Naive thymus-derived CD4-positive, alpha-beta T cell (primary cell): ENCODE measurements at regions not wholly inside any gene's neighbourhood (a gene's known extent, or its start where the extent isn't known, plus 50 kb on each side); places are given as distances from the start of the nearest gene placed in this dataset.

Experiments
- ATAC-seq: fragments of 150-1000 bp; cut with Tn5 transposase; 2 replicates; pipeline ENCODE4 v1.10.0; 2021; ENCODE audit warnings: mild to moderate bottlenecking, moderate library complexity
- CTCF ChIA-PET: fragments of 350-600 bp; sonication (Branson Sonifier 250); formaldehyde crosslinking; loops from one replicate; lab custom pipeline; 2021; ENCODE audit warnings: antibody characterized with exemption; lab: Charles Lee
- POLR2A ChIA-PET: fragments of 350-600 bp; sonication (Branson Sonifier 250); formaldehyde crosslinking; loops from one replicate; lab custom pipeline; 2021; ENCODE audit warnings: antibody characterized with exemption, inconsistent platforms; lab: Charles Lee
- DNase-seq, 9 donors: peaks; one replicate each; pipeline versions ENCODE4 v3.0.0 to v3.0.0-alpha.2; 2020 to 2022; ENCODE audit warnings: mixed read lengths in 1 of 9
- H3K27ac ChIP-seq: one replicate; pipeline ENCODE4 v1.7.0; 2013; ENCODE audit warnings: mild to moderate bottlenecking, low read depth, low read length, moderate library complexity
- H3K27me3 ChIP-seq, 2 donors: one replicate each; pipeline ENCODE4 v1.7.0; 2013; ENCODE audit warnings: low read length in 2 of 2, mild to moderate bottlenecking in 2 of 2, moderate library complexity in 2 of 2; ENCODE audit not compliant: control insufficient read depth in 2 of 2, insufficient read depth in 2 of 2
- H3K36me3 ChIP-seq, 3 experiments: 1 replicate in 2 of 3; 2 replicates in 1 of 3; pipeline ENCODE4 v1.7.0; 2013; ENCODE audit warnings: low read length in 3 of 3, mild to moderate bottlenecking in 3 of 3, moderate library complexity in 1 of 3; ENCODE audit not compliant: insufficient read depth in 3 of 3, control insufficient read depth in 2 of 3
- H3K4me1 ChIP-seq, 2 donors: one replicate each; pipeline ENCODE4 v1.7.0; 2013; ENCODE audit warnings: low read length in 2 of 2, mild to moderate bottlenecking in 2 of 2, moderate library complexity in 1 of 2; ENCODE audit not compliant: control insufficient read depth in 2 of 2, insufficient read depth in 2 of 2
- H3K4me3 ChIP-seq: 2 replicates; pipeline ENCODE4 v1.7.0; 2013; ENCODE audit warnings: mild to moderate bottlenecking, low read length
- H3K9me3 ChIP-seq, 3 experiments: 1 replicate in 2 of 3; 2 replicates in 1 of 3; pipeline ENCODE4 v1.7.0; 2013; ENCODE audit warnings: low read length in 3 of 3; ENCODE audit not compliant: control insufficient read depth in 2 of 3
- H3K27ac Mint-ChIP-seq, 9 donors: one replicate each; pipeline ENCODE4 v1.8.0; 2020 to 2022; ENCODE audit warnings: mixed read lengths in 9 of 9, mild to moderate bottlenecking in 8 of 9, moderate library complexity in 5 of 9, inconsistent platforms in 2 of 9
- H3K27me3 Mint-ChIP-seq, 5 donors: one replicate each; pipeline ENCODE4 v1.8.0; 2021 to 2022; ENCODE audit warnings: mixed read lengths in 5 of 5, mild to moderate bottlenecking in 1 of 5
- H3K36me3 Mint-ChIP-seq, 5 donors: one replicate each; pipeline ENCODE4 v1.8.0; 2020 to 2022; ENCODE audit warnings: mixed read lengths in 5 of 5, mild to moderate bottlenecking in 3 of 5, inconsistent platforms in 1 of 5
- H3K4me1 Mint-ChIP-seq, 7 donors: one replicate each; pipeline ENCODE4 v1.8.0; 2020 to 2022; ENCODE audit warnings: mixed read lengths in 7 of 7, mild to moderate bottlenecking in 3 of 7, inconsistent platforms in 1 of 7
- H3K4me3 Mint-ChIP-seq, 10 donors: one replicate each; pipeline ENCODE4 v1.8.0; 2020 to 2022; ENCODE audit warnings: mild to moderate bottlenecking in 10 of 10, mixed read lengths in 10 of 10, moderate library complexity in 6 of 10, inconsistent platforms in 2 of 10
- H3K9me3 Mint-ChIP-seq, 11 donors: one replicate each; pipeline ENCODE4 v1.8.0; 2020 to 2022; ENCODE audit warnings: mixed read lengths in 11 of 11, mild to moderate bottlenecking in 4 of 11, inconsistent platforms in 1 of 11, moderate library complexity in 1 of 11
- intact Hi-C, 2 donors: fragments of 100-400 bp; cut with micrococcal nuclease; formaldehyde crosslinking; loops; one replicate each; pipeline ENCODE4 v1.15.1; 2023

- no peak overlapping the region for H3K27ac Mint-ChIP-seq
These were observed 487.4 kb downstream of the HAO1 start for GRCh38 chr20:7452890-7453289.

GRCh38 chr20:7454047-7454446, 486.2 kb downstream of the HAO1 start:
- intact Hi-C loops = no loop called here
- Mint-ChIP-seq H3K36me3 (no peaks in the 10 kb centered on the region), H3K4me3 (no peak overlapping the region), H3K4me1 (no peaks in the 10 kb centered on the region), H3K27me3 (no peaks in the 10 kb centered on the region), H3K27ac (no peak overlapping the region), H3K9me3 (peaks cover 0 to 8% (median 3%) of the 10 kb centered on the region in 11 donors)
- Histone ChIP-seq H3K9me3 (no peaks in the 10 kb centered on the region), H3K36me3 (no peaks in the 10 kb centered on the region), H3K4me1 (no peaks in the 10 kb centered on the region), H3K27me3 (no peaks in the 10 kb centered on the region), H3K4me3 (no peak overlapping the region), H3K27ac (no peak overlapping the region)
- CTCF ChIA-PET = no interaction called here
- no peak for ATAC-seq
- no peak for DNase-seq
- POLR2A ChIA-PET = no interaction called here

More at GRCh38 chr20:7452890-7453289, 487.4 kb downstream of the HAO1 start:
- DNase-seq = no peak
- Histone ChIP-seq H3K27me3 (no peaks in the 10 kb centered on the region), H3K4me3 (no peak overlapping the region), H3K4me1 (no peaks in the 10 kb centered on the region), H3K36me3 (no peaks in the 10 kb centered on the region), H3K9me3 (no peaks in the 10 kb centered on the region), H3K27ac (no peak overlapping the region)
- no peak overlapping the region for H3K4me3 Mint-ChIP-seq
- no peaks in the 10 kb centered on the region for H3K4me1 Mint-ChIP-seq
- intact Hi-C loops = no loop called here
- no peaks in the 10 kb centered on the region for H3K36me3 Mint-ChIP-seq
- H3K27me3 Mint-ChIP-seq = no peaks in the 10 kb centered on the region
- ChIA-PET POLR2A (no interaction called here), CTCF (no interaction called here)
- ATAC-seq = no peak
- H3K9me3 Mint-ChIP-seq = peaks cover 0 to 12% (median 0%) of the 10 kb centered on the region in 11 donors

GRCh38 chr20:7458459-7458858, 481.8 kb downstream of the HAO1 start:
- Mint-ChIP-seq H3K27ac (no peak overlapping the region), H3K36me3 (no peaks in the 10 kb centered on the region), H3K4me3 (no peak overlapping the region), H3K4me1 (no peaks in the 10 kb centered on the region), H3K9me3 (peaks cover 0 to 9% (median 5%) of the 10 kb centered on the region in 11 donors), H3K27me3 (no peaks in the 10 kb centered on the region)
- intact Hi-C loops = no loop called here
- H3K9me3 ChIP-seq = no peaks in the 10 kb centered on the region
- DNase-seq (no peak), ATAC-seq (no peak)
- no peaks in the 10 kb centered on the region for H3K27me3 ChIP-seq
- POLR2A ChIA-PET = no interaction called here
- no peaks in the 10 kb centered on the region for H3K36me3 ChIP-seq
- H3K4me1 ChIP-seq = no peaks in the 10 kb centered on the region
- H3K4me3 ChIP-seq = no peak overlapping the region
- no peak overlapping the region for H3K27ac ChIP-seq
- CTCF ChIA-PET = no interaction called here

GRCh38 chr20:7459083-7459482, 481.2 kb downstream of the HAO1 start:
- intact Hi-C loops = no loop called here
- no peaks in the 10 kb centered on the region for H3K36me3 ChIP-seq
- H3K27me3 Mint-ChIP-seq = no peaks in the 10 kb centered on the region
- ChIA-PET CTCF (no interaction called here), POLR2A (no interaction called here)
- no peak overlapping the region for H3K27ac ChIP-seq
- no peaks in the 10 kb centered on the region for H3K9me3 ChIP-seq
- no peak for DNase-seq
- H3K9me3 Mint-ChIP-seq = peaks cover 0 to 9% (median 5%) of the 10 kb centered on the region in 11 donors
- no peaks in the 10 kb centered on the region for H3K36me3 Mint-ChIP-seq
- H3K4me3 Mint-ChIP-seq = no peak overlapping the region
- H3K27ac Mint-ChIP-seq = no peak overlapping the region
- H3K4me1 Mint-ChIP-seq = no peaks in the 10 kb centered on the region
- H3K4me1 ChIP-seq = no peaks in the 10 kb centered on the region
- no peak for ATAC-seq
- H3K4me3 ChIP-seq = no peak overlapping the region
- H3K27me3 ChIP-seq = no peaks in the 10 kb centered on the region

GRCh38 chr20:7463290-7463689, 477.0 kb downstream of the HAO1 start:
- Mint-ChIP-seq H3K4me3 (no peak overlapping the region), H3K4me1 (no peaks in the 10 kb centered on the region), H3K36me3 (no peaks in the 10 kb centered on the region), H3K27ac (no peak overlapping the region), H3K9me3 (peaks cover 0 to 12% (median 5%) of the 10 kb centered on the region in 11 donors), H3K27me3 (no peaks in the 10 kb centered on the region)
- Histone ChIP-seq H3K4me1 (no peaks in the 10 kb centered on the region), H3K36me3 (no peaks in the 10 kb centered on the region), H3K9me3 (no peaks in the 10 kb centered on the region), H3K27me3 (no peaks in the 10 kb centered on the region), H3K4me3 (no peak overlapping the region), H3K27ac (no peak overlapping the region)
- intact Hi-C loops = no loop called here
- ATAC-seq (no peak), DNase-seq (no peak)
- ChIA-PET CTCF (no interaction called here), POLR2A (no interaction called here)

- ChIA-PET POLR2A (no interaction called here), CTCF (no interaction called here)
- ATAC-seq (no peak), DNase-seq (no peak)
- no peaks in the 10 kb centered on the region for H3K36me3 ChIP-seq
- H3K27me3 ChIP-seq = no peaks in the 10 kb centered on the region
- no peaks in the 10 kb centered on the region for H3K4me1 ChIP-seq
- peaks cover 0 to 28% (median 5%) of the 10 kb centered on the region in 11 donors for H3K9me3 Mint-ChIP-seq
- no peaks in the 10 kb centered on the region for H3K27me3 Mint-ChIP-seq
- no peaks in the 10 kb centered on the region for H3K9me3 ChIP-seq
- intact Hi-C loops = no loop called here
- no peaks in the 10 kb centered on the region for H3K4me1 Mint-ChIP-seq
- no peak overlapping the region for H3K27ac ChIP-seq
- no peak overlapping the region for H3K4me3 ChIP-seq
- no peak overlapping the region for H3K4me3 Mint-ChIP-seq
- no peak overlapping the region for H3K27ac Mint-ChIP-seq
- no peaks in the 10 kb centered on the region for H3K36me3 Mint-ChIP-seq
These were observed 469.3 kb downstream of the HAO1 start for GRCh38 chr20:7470912-7471311.

- Histone ChIP-seq H3K4me1 (no peaks in the 10 kb centered on the region), H3K9me3 (peaks cover 0 to 7% (median 0%) of the 10 kb centered on the region in 3 experiments), H3K4me3 (no peak overlapping the region), H3K36me3 (no peaks in the 10 kb centered on the region), H3K27me3 (no peaks in the 10 kb centered on the region), H3K27ac (no peak overlapping the region)
- H3K4me1 Mint-ChIP-seq = no peaks in the 10 kb centered on the region
- no peaks in the 10 kb centered on the region for H3K27me3 Mint-ChIP-seq
- H3K36me3 Mint-ChIP-seq = no peaks in the 10 kb centered on the region
- no peak for DNase-seq
- H3K27ac Mint-ChIP-seq = no peak overlapping the region
- intact Hi-C loops = no loop called here
- POLR2A ChIA-PET = no interaction called here
- peaks cover 0 to 30% (median 10%) of the 10 kb centered on the region in 11 donors for H3K9me3 Mint-ChIP-seq
- CTCF ChIA-PET = no interaction called here
- H3K4me3 Mint-ChIP-seq = no peak overlapping the region
- no peak for ATAC-seq
These were observed 450.0 kb downstream of the HAO1 start for GRCh38 chr20:7490288-7490687.
